Motor neuron (in vitro differentiated cells): ENCODE measurements at regions not wholly inside any gene's neighbourhood (a gene's known extent, or its start where the extent isn't known, plus 50 kb on each side); places are given as distances from the start of the nearest gene placed in this dataset.

Experiments
- ATAC-seq, 8 experiments: fragments of 200-7000 bp; cut with Tn5 transposase; replicated peaks in 6 of 8; 2 replicates each; pipeline ENCODE4 v1.8.0; 2021; ENCODE audit warnings: mild to moderate bottlenecking in 8 of 8, moderate library complexity in 8 of 8
- H3K27ac ChIP-seq, 2 donors: fragments of 250-450 bp; sonication (Bioruptor Pico); 2 replicates each; pipeline ENCODE4 v1.9.0; 2021; ENCODE audit warnings: antibody characterized with exemption in 2 of 2, mild to moderate bottlenecking in 2 of 2, moderate library complexity in 1 of 2
- H3K4me1 ChIP-seq, 2 donors: fragments of 250-450 bp; sonication (Bioruptor Pico); replicated peaks in 1 of 2; 2 replicates each; pipeline ENCODE4 v1.6.1; 2021; ENCODE audit warnings: antibody characterized with exemption in 2 of 2, mild to moderate bottlenecking in 2 of 2, moderate library complexity in 1 of 2
- H3K4me3 ChIP-seq, 5 donors: fragments of 250-450 bp; sonication (Bioruptor Pico); 2 replicates each; pipeline ENCODE4 v1.9.0; 2021; ENCODE audit warnings: antibody characterized with exemption in 5 of 5, mild to moderate bottlenecking in 5 of 5, moderate library complexity in 4 of 5
- WGBS, 10 experiments: fragments of 450-650 bp; shearing (Covaris generic); methylation state at CpG; one replicate each; pipeline ENCODE4 v1.0.0; 2022; 5-methylcytosine and 5-hydroxymethylcytosine counted together
- in situ Hi-C, 9 experiments: fragments of 400-800 bp; cut with MboI; loops; one replicate each; pipeline ENCODE4 v1.15.0; 2021; ENCODE audit warnings: low sequenced_read_pairs in 9 of 9, low pct_unique_long_range_greater_than_20kb in 2 of 9; ENCODE audit not compliant: unreplicated experiment in 9 of 9

DNA sequence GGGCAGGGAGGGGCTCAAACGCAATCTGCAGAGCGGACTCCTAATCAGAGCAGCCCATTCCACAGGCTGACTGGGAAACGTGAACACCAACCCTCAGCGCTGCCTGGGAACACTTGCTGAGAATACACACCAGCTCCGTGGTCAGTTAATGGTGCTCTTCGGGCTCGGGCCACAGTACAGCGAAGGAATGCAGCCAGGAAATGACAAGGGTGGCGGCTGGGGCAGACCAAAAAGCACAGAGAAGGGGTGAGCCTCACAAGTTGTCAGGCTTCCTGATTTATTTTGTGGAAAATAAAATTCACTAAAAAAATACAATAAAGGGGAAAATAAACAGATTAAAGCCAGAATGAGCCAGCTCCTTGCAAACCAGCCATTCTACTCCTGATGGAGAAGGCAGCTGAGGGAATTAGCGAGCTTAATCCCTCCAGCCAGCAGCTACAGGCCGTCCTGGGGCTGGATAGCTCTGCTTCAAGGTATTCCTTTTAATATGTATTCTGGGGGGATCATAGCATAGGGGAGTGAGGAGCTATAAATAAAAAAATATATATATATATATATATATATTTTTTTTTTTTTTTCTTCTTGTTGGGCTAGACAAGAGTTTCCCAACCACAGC is 165.5 kb upstream of the NTM start:
- ATAC-seq = peak in 5 of 8 experiments; percentile 28 to 77 (median 62)
- WGBS, 10 experiments = 48 to 96% (median 82%) methylated on average over 3 to 9 of the region's 11 CpGs; no CpG with 5 or more reads in 3 of the 10 experiments
- Histone ChIP-seq H3K4me1 (peaks cover 0 to 2% of the 10 kb centered on the region in 2 donors), H3K27ac (no peak overlapping the region), H3K4me3 (no peak overlapping the region)
- in situ Hi-C loops = no loop called here

DNA sequence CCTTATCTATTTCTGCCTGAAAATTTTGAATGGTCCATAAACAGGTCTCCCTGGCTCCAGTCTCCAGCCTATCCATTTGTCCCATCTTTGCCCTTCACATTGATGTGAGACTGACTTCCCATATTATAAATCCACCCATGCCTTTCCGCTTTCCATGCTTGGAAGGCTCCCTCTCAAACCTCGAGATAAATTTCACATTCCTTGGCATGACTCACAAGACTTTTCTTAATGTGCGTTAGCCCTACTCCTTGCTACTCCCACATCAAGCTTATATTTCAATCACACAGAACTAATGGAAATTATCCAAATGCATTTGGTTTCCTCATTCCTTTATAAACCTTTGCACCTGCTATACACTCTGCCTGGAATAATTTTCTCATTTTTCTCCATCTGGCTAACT is 163.7 kb upstream of the NTM start:
- H3K4me1 ChIP-seq = peaks cover 0 to 2% of the 10 kb centered on the region in 2 donors
- no peak overlapping the region for H3K27ac ChIP-seq
- in situ Hi-C loops = no loop called here
- ATAC-seq = no peak
- 0 to 100% (median 90%) methylated on average over 1 to 3 of the region's 3 CpGs; no CpG with 5 or more reads in 2 of the 10 experiments for WGBS, 10 experiments
- no peak overlapping the region for H3K4me3 ChIP-seq

GRCh38 chr11:131207901-131208300 is 162.5 kb upstream of the NTM start:
- peaks cover 0 to 2% of the 10 kb centered on the region in 2 donors for H3K4me1 ChIP-seq
- H3K4me3 ChIP-seq = no peak overlapping the region
- H3K27ac ChIP-seq = no peak overlapping the region
- in situ Hi-C loops = no loop called here
- ATAC-seq = no peak
- WGBS, 10 experiments = 0 to 100% (median 90%) methylated on average over 1 to 5 of the region's 6 CpGs

- 0 to 63% (median 31%) methylated on average over 1 to 6 of the region's 8 CpGs for WGBS, 10 experiments
- in situ Hi-C loops = no loop called here
- Histone ChIP-seq H3K27ac (no peak overlapping the region), H3K4me1 (peaks cover 14 to 23% of the 10 kb centered on the region in 2 donors), H3K4me3 (no peak overlapping the region)
- ATAC-seq = peak in 6 of 8 experiments; percentile 33 to 62 (median 49)
These were observed 152.8 kb upstream of the NTM start for GRCh38 chr11:131217313-131218310.

GRCh38 chr11:131218542-131218941 is 151.9 kb upstream of the NTM start:
- WGBS, 10 experiments = 100% methylated on average over 1 of the region's 1 CpG; no CpG with 5 or more reads in 9 of the 10 experiments
- in situ Hi-C loops = no loop called here

GRCh38 chr11:131219646-131220045 is 150.8 kb upstream of the NTM start:
- ATAC-seq = peak in 5 of 8 experiments; percentile 72 to 94 (median 78)
- no peak overlapping the region for H3K4me3 ChIP-seq
- H3K27ac ChIP-seq = no peak overlapping the region
- in situ Hi-C loops = no loop called here
- peaks cover 14 to 23% of the 10 kb centered on the region in 2 donors for H3K4me1 ChIP-seq

More at GRCh38 chr11:131218542-131218941, 151.9 kb upstream of the NTM start:
- Histone ChIP-seq H3K27ac (no peak overlapping the region), H3K4me1 (peaks cover 14 to 23% of the 10 kb centered on the region in 2 donors), H3K4me3 (no peak overlapping the region)
- ATAC-seq = no peak

- Histone ChIP-seq H3K4me3 (no peak overlapping the region), H3K4me1 (peaks cover 14 to 16% of the 10 kb centered on the region in 2 donors), H3K27ac (no peak overlapping the region)
- in situ Hi-C loops = no loop called here
- ATAC-seq = no peak
These were observed 147.0 kb upstream of the NTM start for GRCh38 chr11:131223198-131223991.

GRCh38 chr11:131228378-131228777 is 142.0 kb upstream of the NTM start:
- Histone ChIP-seq H3K4me3 (no peak overlapping the region), H3K27ac (no peak overlapping the region), H3K4me1 (no peaks in the 10 kb centered on the region)
- ATAC-seq = no peak
- 0 to 100% (median 68%) methylated on average over 1 to 2 of the region's 2 CpGs for WGBS, 10 experiments
- in situ Hi-C loops = no loop called here

- H3K27ac ChIP-seq = no peak overlapping the region
- peaks cover 0 to under 1% of the 10 kb centered on the region in 2 donors for H3K4me1 ChIP-seq
- in situ Hi-C loops = no loop called here
- ATAC-seq = peak in 2 of 8 experiments; percentile 33 to 35
- H3K4me3 ChIP-seq = no peak overlapping the region
- 33 to 100% (median 100%) methylated on average over 1 to 2 of the region's 2 CpGs; no CpG with 5 or more reads in 5 of the 10 experiments for WGBS, 10 experiments
These were observed 141.2 kb upstream of the NTM start for GRCh38 chr11:131229221-131229620.

DNA sequence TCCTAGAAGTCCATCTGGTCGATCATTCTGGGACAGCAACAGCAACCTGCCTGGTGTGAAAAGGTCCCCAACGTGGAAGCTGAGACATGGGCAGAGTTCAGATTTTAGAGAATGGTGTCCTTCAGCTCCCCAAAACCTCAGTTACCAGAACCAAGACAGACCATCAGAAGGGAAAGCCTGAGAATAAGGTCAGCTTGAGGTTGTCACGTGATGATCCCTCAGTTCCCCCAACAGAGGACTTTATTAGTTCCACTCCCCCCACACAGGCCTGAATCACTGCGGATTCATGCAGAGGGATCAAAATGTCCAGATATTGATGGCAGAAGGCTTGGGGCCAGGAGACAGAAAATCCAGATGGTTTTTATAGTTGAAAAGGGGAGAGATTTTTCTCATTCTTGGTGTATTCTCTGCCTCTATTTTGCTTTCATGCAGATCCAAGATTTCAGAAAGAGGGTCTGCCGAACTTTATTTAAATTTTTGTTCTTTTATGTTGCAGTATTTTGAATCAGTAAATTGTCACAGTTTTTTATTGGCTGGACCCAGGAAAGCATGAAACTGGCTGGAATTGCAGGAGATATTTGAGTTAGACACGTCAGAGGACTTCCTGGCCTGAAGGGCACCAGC is 139.0 kb upstream of the NTM start:
- in situ Hi-C loops = no loop called here
- 0 to 91% (median 80%) methylated on average over 1 to 6 of the region's 6 CpGs; no CpG with 5 or more reads in 1 of the 10 experiments for WGBS, 10 experiments
- no peak for ATAC-seq
- Histone ChIP-seq H3K4me3 (no peak overlapping the region), H3K4me1 (peaks cover 4 to 10% of the 10 kb centered on the region in 2 donors), H3K27ac (no peak overlapping the region)

DNA sequence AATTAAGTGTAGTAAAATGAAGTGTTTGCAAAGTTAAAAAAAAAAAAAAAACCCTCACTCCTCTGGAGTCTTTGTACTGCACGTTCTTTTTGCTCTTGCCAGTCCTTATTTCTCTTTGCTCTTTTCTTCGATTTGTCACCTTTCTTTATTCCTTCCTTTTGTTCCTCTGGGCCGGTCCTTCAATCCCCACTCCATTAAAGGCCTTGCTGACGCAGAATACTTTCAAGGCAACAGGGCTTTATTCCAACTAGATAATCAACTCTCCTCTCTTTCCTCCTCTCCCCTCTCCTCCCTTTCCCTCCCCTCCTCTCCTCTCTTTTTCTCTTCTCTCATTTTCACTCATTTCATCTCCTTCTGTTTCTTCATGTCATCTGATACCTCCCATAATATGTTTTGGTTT is 138.2 kb upstream of the NTM start:
- Histone ChIP-seq H3K4me1 (peaks cover 4 to 10% of the 10 kb centered on the region in 2 donors), H3K27ac (no peak overlapping the region), H3K4me3 (no peak overlapping the region)
- no peak for ATAC-seq
- in situ Hi-C loops = no loop called here
- 0 to 70% (median 43%) methylated on average over 2 to 4 of the region's 4 CpGs; no CpG with 5 or more reads in 2 of the 10 experiments for WGBS, 10 experiments

GRCh38 chr11:131234221-131234620 is 136.2 kb upstream of the NTM start:
- in situ Hi-C loops = no loop called here
- no peak overlapping the region for H3K4me3 ChIP-seq
- peak in 5 of 8 experiments; percentile 58 to 70 (median 65) for ATAC-seq
- H3K27ac ChIP-seq = no peak overlapping the region
- H3K4me1 ChIP-seq = peaks cover 4 to 10% of the 10 kb centered on the region in 2 donors
- 72 to 95% (median 90%) methylated on average over 1 to 13 of the region's 15 CpGs; no CpG with 5 or more reads in 5 of the 10 experiments for WGBS, 10 experiments
